Transverse colon (tissue), 4 donors: ENCODE measurements at regions not wholly inside any gene's neighbourhood (a gene's known extent, or its start where the extent isn't known, plus 50 kb on each side); places are given as distances from the start of the nearest gene placed in this dataset.

ENCODE experiments used
- DNase-seq: peaks from one replicate; pipeline ENCODE4 v3.0.0-alpha.2; 2019
- H3K27ac ChIP-seq, 4 donors: fragments of 200-600 bp; sonication (generic); 2 replicates each; pipeline ENCODE4 v1.5.1; 2016 to 2018; ENCODE audit warnings: inconsistent platforms in 4 of 4
- H3K27me3 ChIP-seq: fragments of 200-600 bp; sonication (generic); 2 replicates; pipeline ENCODE4 v1.5.1; 2017; ENCODE audit warnings: inconsistent platforms
- H3K36me3 ChIP-seq, 4 donors: fragments of 200-600 bp; sonication (generic); 2 replicates each; pipeline ENCODE4 v1.5.1; 2017 to 2019; ENCODE audit warnings: inconsistent platforms in 4 of 4
- H3K4me1 ChIP-seq, 4 donors: fragments of 200-600 bp; sonication (generic); 2 replicates each; pipeline ENCODE4 v1.5.1; 2017 to 2020; ENCODE audit warnings: inconsistent platforms in 4 of 4
- H3K4me3 ChIP-seq, 4 donors: fragments of 200-600 bp; sonication (generic); 1 replicate in 1 of 4; 2 replicates in 3 of 4; pipeline versions ENCODE4 v1.5.1 to v1.6.1; 2017 to 2019; ENCODE audit warnings: inconsistent platforms in 4 of 4
- H3K9me3 ChIP-seq, 2 donors: fragments of 200-600 bp; sonication (generic); 2 replicates each; pipeline ENCODE4 v1.5.1; 2017 to 2019; ENCODE audit warnings: inconsistent platforms in 2 of 2
- EP300 ChIP-seq: sonication (generic); formaldehyde crosslinking; IDR thresholded peaks from one replicate; pipeline ENCODE4 v1.6.1; 2017; ENCODE audit warnings: antibody characterized with exemption, low read depth
- POLR2A ChIP-seq: fragments of 450-650 bp; IDR thresholded peaks from one replicate; pipeline ENCODE4 v1.6.1; 2016; ENCODE audit warnings: antibody characterized with exemption, mild to moderate bottlenecking, moderate library complexity
- POLR2AphosphoS5 ChIP-seq, 3 donors: sonication (generic); formaldehyde crosslinking; IDR thresholded peaks; one replicate each; pipeline ENCODE4 v1.6.1; 2016; ENCODE audit warnings: antibody characterized with exemption in 3 of 3
- WGBS, 2 donors: methylation state at CpG; one replicate each; pipeline ENCODE4 v1.1.5; 2018; ENCODE audit warnings: low coverage in 1 of 2; 5-methylcytosine and 5-hydroxymethylcytosine counted together
- in situ Hi-C, 4 donors: fragments of 200-750 bp; cut with MboI; loops; one replicate each; pipeline versions ENCODE4 v1.15.0 to v1.15.1; 2017; ENCODE audit warnings: low sequenced_read_pairs in 3 of 4, low pct_ligation_motif_present in 1 of 4, low pct_unique_long_range_greater_than_20kb in 1 of 4
- intact Hi-C: fragments of 100-400 bp; cut with DNase I; formaldehyde crosslinking; loops from one replicate; pipeline ENCODE4 v1.15.1; 2023; ENCODE audit warnings: low total_unique reads
- TF ChIP-seq, protein P1 (sequence below), 5 experiments: fragments of 200-600 bp in 3 of 5; fragments of 450-650 bp in 2 of 5; sonication (generic) in 3 of 5; IDR thresholded peaks; 1 replicate in 2 of 5; 2 replicates in 3 of 5; pipeline ENCODE4 v1.5.1; 2016 to 2017; ENCODE audit warnings: antibody characterized with exemption in 5 of 5, inconsistent platforms in 3 of 5, mild to moderate bottlenecking in 2 of 5, moderate library complexity in 1 of 5

DNA sequence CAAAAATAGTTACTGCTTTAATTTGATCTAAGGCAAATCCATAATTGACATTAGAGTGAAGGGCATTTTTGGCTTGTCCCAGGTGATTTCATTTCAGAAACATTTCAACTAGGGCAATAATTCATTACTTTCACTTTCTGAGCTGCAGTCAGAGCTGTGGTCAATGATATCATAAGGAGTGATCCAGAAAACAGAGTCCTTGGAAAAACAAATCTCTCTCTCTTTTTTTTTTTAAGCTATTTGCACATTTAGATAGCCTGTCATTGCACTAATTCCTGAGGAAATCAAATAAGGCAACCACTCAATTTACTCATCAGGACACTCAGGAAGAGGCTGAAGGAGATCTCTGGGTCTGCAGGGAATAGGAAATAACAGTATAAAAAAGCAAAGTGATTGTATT lies 269.5 kb upstream of the LRRC3B start:
- DNase-seq = no peak
- Histone ChIP-seq H3K4me1 (no peaks in the 10 kb centered on the region), H3K27me3 (no peaks in the 10 kb centered on the region), H3K4me3 (no peak overlapping the region), H3K27ac (no peak overlapping the region), H3K9me3 (peaks cover 7 to 21% of the 10 kb centered on the region in 2 donors), H3K36me3 (no peaks in the 10 kb centered on the region)
- in situ Hi-C loops = no loop called here
- intact Hi-C loops = no loop called here
- TF ChIP-seq, protein P1, sequence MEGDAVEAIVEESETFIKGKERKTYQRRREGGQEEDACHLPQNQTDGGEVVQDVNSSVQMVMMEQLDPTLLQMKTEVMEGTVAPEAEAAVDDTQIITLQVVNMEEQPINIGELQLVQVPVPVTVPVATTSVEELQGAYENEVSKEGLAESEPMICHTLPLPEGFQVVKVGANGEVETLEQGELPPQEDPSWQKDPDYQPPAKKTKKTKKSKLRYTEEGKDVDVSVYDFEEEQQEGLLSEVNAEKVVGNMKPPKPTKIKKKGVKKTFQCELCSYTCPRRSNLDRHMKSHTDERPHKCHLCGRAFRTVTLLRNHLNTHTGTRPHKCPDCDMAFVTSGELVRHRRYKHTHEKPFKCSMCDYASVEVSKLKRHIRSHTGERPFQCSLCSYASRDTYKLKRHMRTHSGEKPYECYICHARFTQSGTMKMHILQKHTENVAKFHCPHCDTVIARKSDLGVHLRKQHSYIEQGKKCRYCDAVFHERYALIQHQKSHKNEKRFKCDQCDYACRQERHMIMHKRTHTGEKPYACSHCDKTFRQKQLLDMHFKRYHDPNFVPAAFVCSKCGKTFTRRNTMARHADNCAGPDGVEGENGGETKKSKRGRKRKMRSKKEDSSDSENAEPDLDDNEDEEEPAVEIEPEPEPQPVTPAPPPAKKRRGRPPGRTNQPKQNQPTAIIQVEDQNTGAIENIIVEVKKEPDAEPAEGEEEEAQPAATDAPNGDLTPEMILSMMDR (IDR thresholded peaks at IDR 0.05) = no peak
- no peak for TF ChIP-seq EP300
- TF ChIP-seq POLR2A = no peak
- no peak for TF ChIP-seq POLR2AphosphoS5 (IDR thresholded peaks at IDR 0.05)

DNA sequence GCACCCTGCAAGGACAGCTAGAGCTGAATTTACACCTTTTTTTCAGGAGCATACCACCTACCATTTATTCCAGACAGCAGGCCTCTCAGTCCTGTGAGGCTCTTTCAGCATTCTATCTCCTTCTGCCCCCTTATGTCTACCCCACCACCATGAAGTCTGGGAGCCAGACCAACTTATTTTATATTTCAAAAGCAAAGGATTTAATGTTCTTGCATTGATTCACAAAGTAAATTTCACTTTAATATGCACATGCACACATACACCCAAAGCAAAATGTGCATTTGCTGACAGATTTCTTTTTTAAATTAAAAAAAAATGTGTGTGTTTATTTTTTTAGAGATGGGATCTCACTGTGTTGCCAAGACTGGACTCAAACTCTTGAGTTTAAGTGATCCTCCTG lies 264.2 kb upstream of the LRRC3B start:
- TF ChIP-seq, protein P1 (IDR thresholded peaks at IDR 0.05) = no peak
- TF ChIP-seq POLR2AphosphoS5 (IDR thresholded peaks at IDR 0.05) = no peak
- no peak for TF ChIP-seq EP300
- no peak for TF ChIP-seq POLR2A
- no peak overlapping the region for H3K4me3 ChIP-seq
- no peaks in the 10 kb centered on the region for H3K4me1 ChIP-seq
- H3K27me3 ChIP-seq = no peaks in the 10 kb centered on the region
- in situ Hi-C loops = no loop called here
- no peak overlapping the region for H3K27ac ChIP-seq
- H3K36me3 ChIP-seq = no peaks in the 10 kb centered on the region
- H3K9me3 ChIP-seq = peaks cover 0 to 3% of the 10 kb centered on the region in 2 donors
- no peak for DNase-seq
- intact Hi-C loops = no loop called here

DNA sequence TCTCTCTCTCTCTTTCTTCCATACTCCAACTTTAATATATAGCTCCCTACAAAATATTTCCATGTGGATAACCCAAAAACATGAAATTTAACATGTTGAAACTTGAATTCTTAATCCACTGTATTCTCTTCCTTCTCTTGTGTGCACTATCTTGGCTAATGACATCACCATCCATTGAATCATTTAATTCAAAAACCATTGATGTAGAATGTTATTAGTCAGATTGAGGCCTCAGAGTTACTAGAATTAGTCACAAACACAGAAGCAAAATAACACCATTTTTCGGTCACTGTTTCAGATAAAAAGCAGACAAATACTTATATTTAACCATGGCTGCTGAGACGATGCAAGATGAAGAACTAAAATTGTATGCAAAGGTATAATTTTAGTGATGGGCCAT lies 256.9 kb upstream of the LRRC3B start:
- no peak for DNase-seq
- no peaks in the 10 kb centered on the region for H3K4me1 ChIP-seq
- intact Hi-C loops = no loop called here
- H3K27ac ChIP-seq = no peak overlapping the region
- H3K27me3 ChIP-seq = no peaks in the 10 kb centered on the region
- in situ Hi-C loops = no loop called here
- H3K36me3 ChIP-seq = no peaks in the 10 kb centered on the region
- H3K9me3 ChIP-seq = no peaks in the 10 kb centered on the region
- TF ChIP-seq POLR2AphosphoS5 (IDR thresholded peaks at IDR 0.05) (no peak), EP300 (no peak), POLR2A (no peak)
- TF ChIP-seq, protein P1 (IDR thresholded peaks at IDR 0.05) = no peak
- 87 to 90% methylated on average over 2 of the region's 2 CpGs for WGBS, 2 donors
- no peak overlapping the region for H3K4me3 ChIP-seq

DNA sequence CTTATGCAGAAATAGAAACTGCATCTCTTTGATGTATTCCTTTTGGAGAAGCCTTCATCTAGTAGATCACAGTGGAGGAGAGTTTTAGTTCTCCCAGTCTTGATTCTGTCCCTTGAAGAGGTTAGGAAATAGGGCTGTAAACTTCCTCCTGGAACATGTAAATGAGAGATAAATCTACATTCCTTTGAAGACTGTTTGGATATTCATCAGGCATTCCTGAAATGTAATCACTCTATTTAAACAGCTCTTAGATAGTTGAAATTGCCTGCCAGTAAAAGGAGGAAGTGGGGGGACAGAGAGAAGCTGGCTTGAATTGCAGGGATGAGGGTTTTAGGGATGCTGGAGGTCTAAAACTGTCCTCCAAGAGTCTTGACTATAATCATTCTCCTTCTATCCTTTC lies 254.3 kb upstream of the LRRC3B start:
- Histone ChIP-seq H3K4me3 (no peak overlapping the region), H3K27me3 (no peaks in the 10 kb centered on the region), H3K36me3 (no peaks in the 10 kb centered on the region), H3K27ac (no peak overlapping the region), H3K4me1 (no peaks in the 10 kb centered on the region), H3K9me3 (no peaks in the 10 kb centered on the region)
- DNase-seq = no peak
- TF ChIP-seq EP300 (no peak), POLR2A (no peak)
- in situ Hi-C loops = no loop called here
- intact Hi-C loops = no loop called here

DNA sequence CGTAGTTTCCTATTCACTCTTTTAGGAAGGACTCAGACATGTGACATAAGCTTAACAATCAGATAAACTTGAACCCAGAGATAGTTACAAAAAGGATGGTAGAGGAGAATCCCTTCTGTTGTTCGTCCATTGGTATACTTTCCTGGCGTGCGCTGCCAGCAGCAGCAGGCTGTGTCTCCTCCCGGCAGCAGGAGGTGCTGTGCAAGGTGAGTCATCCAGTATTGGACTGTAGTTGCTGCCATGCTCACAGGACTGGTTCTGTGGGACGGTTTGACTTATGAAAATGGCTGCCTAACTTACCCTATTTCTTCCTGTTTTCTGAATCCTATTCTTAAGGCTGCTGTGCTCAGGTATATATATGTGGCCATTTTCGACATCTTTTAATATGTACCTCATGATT lies 253.4 kb upstream of the LRRC3B start:
- Histone ChIP-seq H3K4me3 (no peak overlapping the region), H3K4me1 (no peaks in the 10 kb centered on the region), H3K9me3 (no peaks in the 10 kb centered on the region), H3K27me3 (no peaks in the 10 kb centered on the region), H3K36me3 (no peaks in the 10 kb centered on the region), H3K27ac (no peak overlapping the region)
- in situ Hi-C loops (no loop called here), intact Hi-C loops (no loop called here)
- 65 to 79% methylated on average over 3 to 7 of the region's 7 CpGs for WGBS, 2 donors
- TF ChIP-seq, protein P1 (IDR thresholded peaks at IDR 0.05) = no peak
- no peak for TF ChIP-seq POLR2A
- no peak for TF ChIP-seq POLR2AphosphoS5 (IDR thresholded peaks at IDR 0.05)
- TF ChIP-seq EP300 = no peak
- DNase-seq = no peak
